H1 (cell line): ENCODE measurements at regions not wholly inside any gene's neighbourhood (a gene's known extent, or its start where the extent isn't known, plus 50 kb on each side); places are given as distances from the start of the nearest gene placed in this dataset.

ENCODE experiments used
- BRCA1 ChIP-seq: IDR thresholded peaks from 2 replicates; pipeline ENCODE4 v1.6.1; 2012; ENCODE audit warnings: low read depth, low read length, improper control_type of control experiment
- MAFK ChIP-seq: IDR thresholded peaks from 2 replicates; pipeline ENCODE4 v1.6.1; 2012; ENCODE audit warnings: low read depth, mild to moderate bottlenecking, improper control_type of control experiment, low read length
- SP2 ChIP-seq: IDR thresholded peaks from 2 replicates; pipeline ENCODE4 v1.6.1; 2012; ENCODE audit warnings: mild to moderate bottlenecking, low read length, inconsistent platforms
- TBP ChIP-seq: IDR thresholded peaks from 2 replicates; pipeline ENCODE4 v1.6.1; 2011; ENCODE audit warnings: low read depth, low read length, improper control_type of control experiment

GRCh38 chr10:124173298-124173900, 80.0 kb upstream of the CHST15 start (continued):
- TF ChIP-seq TBP (no peak), SP2 (no peak), MAFK (no peak), BRCA1 (no peak)
